AG04450 (cell line): ENCODE measurements at regions not wholly inside any gene's neighbourhood (a gene's known extent, or its start where the extent isn't known, plus 50 kb on each side); places are given as distances from the start of the nearest gene placed in this dataset.
"Not testable (repeated sequence)": the region's sequence is repeated elsewhere in the genome, so short reads cannot be mapped to it uniquely, and the experiment has no call there.

Source experiments
- CTCF ChIA-PET: fragments of 300-600, 350-600 bp; formaldehyde crosslinking; extraction: SDS; loops from one replicate; lab custom pipeline; 2022; ENCODE audit warnings: antibody characterized with exemption, inconsistent platforms; lab: Charles Lee
- POLR2A ChIA-PET: fragments of 350-600 bp; formaldehyde crosslinking; extraction: SDS; loops from one replicate; lab custom pipeline; 2021; ENCODE audit warnings: antibody characterized with exemption, inconsistent platforms; lab: Yijun Ruan, JAX
- DNase-seq: peaks from one replicate; pipeline ENCODE4 v3.0.0-alpha.2; 2011; ENCODE audit warnings: low read depth, low spot score
- H3K27ac ChIP-seq: one replicate; pipeline ENCODE4 v1.5.1; 2012; ENCODE audit warnings: low read depth, low read length, control low read depth
- H3K27me3 ChIP-seq: one replicate; pipeline ENCODE4 v1.6.0; 2012; ENCODE audit warnings: low read length; ENCODE audit not compliant: control insufficient read depth, insufficient read depth
- H3K4me3 ChIP-seq: 2 replicates; pipeline ENCODE4 v1.5.1; 2011; ENCODE audit warnings: mild to moderate bottlenecking, low read depth, low read length, control low read depth
- H3K9me3 ChIP-seq: 2 replicates; pipeline ENCODE4 v1.5.1; 2012; ENCODE audit warnings: low read length; ENCODE audit not compliant: control insufficient read depth, insufficient read depth
- TF ChIP-seq, protein P1 (sequence below): IDR thresholded peaks from 2 replicates; pipeline ENCODE4 v1.5.1; 2011; ENCODE audit warnings: low read depth, low read length, control low read depth, inconsistent platforms

DNA sequence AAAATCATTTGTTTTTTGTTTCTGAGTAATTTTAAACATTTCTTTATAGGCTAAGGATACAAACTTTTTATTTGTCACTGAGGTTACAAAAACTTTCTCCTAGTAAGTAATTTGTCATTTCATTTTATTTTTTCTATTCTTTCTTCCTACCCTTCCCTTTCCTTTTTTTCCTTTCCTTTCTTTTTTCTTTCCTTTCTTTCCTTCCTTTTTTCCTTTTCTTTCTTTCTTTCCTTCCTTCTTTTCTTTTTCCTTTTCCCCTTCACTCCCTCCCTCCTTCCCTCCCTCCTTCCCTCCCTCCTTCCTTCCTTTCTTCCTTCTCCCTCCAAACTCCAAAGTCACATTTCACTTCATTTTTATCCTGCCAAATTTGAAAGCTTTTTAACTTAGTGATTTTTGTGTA is 115.1 kb upstream of the FAN1 start:
- no peak overlapping the region for H3K27ac ChIP-seq
- CTCF ChIA-PET: no interaction called here
- DNase-seq: no peak
- POLR2A ChIA-PET: no interaction called here
- TF ChIP-seq, protein P1, sequence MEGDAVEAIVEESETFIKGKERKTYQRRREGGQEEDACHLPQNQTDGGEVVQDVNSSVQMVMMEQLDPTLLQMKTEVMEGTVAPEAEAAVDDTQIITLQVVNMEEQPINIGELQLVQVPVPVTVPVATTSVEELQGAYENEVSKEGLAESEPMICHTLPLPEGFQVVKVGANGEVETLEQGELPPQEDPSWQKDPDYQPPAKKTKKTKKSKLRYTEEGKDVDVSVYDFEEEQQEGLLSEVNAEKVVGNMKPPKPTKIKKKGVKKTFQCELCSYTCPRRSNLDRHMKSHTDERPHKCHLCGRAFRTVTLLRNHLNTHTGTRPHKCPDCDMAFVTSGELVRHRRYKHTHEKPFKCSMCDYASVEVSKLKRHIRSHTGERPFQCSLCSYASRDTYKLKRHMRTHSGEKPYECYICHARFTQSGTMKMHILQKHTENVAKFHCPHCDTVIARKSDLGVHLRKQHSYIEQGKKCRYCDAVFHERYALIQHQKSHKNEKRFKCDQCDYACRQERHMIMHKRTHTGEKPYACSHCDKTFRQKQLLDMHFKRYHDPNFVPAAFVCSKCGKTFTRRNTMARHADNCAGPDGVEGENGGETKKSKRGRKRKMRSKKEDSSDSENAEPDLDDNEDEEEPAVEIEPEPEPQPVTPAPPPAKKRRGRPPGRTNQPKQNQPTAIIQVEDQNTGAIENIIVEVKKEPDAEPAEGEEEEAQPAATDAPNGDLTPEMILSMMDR: no peak
- H3K27me3 ChIP-seq: peaks cover 2% of the 10 kb centered on the region
- no peaks in the 10 kb centered on the region; the same call in 1 of the 2 replicates for H3K9me3 ChIP-seq
- H3K4me3 ChIP-seq: no peak overlapping the region

DNA sequence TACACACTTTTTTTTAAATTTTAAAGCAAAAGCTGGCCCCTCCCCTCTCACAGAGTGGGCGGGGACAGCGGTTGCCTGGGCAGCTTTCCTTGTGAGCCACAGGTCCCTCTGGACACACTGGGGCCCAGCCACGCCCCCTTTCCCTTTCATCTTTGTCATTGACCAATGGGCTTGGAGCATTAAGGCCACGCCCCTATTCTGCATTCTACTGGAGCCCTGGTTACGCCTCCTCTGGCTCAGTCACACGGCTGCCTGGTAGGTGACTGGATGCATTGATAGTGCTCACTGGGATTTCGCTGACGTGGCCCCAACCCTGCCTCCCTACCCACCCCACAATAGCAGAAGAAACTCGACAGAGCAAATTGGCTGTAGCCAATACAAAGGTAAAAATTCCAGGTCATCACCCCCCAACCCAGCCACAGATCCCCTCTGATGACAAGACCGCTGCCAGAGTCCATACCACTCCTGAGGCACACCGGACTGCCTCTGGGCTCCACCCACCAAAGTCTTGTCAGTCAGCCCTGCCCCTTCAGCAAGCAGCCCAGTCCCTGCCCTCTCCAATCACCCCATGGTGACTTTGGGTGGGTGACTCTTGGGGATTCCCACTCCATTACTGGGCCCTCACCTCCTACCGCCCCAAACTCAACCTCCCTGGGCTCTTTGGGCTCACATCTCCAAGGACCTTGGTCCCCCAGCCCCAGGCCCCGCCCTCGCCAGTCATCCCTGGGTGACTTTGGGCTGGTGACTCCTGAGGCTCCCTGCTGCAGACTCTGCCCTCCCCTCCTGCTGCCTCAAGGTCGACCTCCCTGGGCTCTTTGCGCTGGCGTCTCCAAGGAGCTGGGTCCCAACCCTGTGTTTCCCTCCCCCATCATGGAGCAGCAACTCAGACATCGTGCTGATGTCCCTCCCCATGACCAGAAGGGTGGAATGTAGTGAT is 112.2 kb upstream of the FAN1 start:
- POLR2A ChIA-PET: no interaction called here
- CTCF ChIA-PET: no interaction called here

DNA sequence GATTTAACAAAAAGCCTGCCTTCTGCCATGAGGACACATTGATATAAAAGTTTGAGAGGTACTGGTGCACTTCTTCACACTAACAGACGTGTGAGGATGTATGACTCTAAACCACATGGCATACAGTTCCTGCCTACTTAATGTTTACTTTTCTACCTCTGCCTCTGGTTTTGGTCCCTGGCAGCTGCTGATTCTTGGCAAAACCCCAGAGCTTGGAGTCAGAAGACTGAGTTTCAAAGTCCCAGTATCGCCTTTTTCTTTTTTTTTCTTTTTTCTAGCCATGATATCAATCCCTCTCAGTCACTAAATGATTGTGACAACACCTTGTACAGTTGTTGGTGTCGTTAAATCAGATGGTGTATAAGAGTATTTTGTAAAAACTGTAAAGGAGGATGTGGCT is 110.9 kb upstream of the FAN1 start:
- DNase-seq, H3K27ac ChIP-seq, H3K27me3 ChIP-seq, H3K4me3 ChIP-seq, POLR2A ChIA-PET, H3K9me3 ChIP-seq, CTCF ChIA-PET: not testable (repeated sequence)

More for the DNA sequence above, 112.2 kb upstream of the FAN1 start:
- H3K9me3 ChIP-seq: no peaks in the 10 kb centered on the region; the same call in 1 of the 2 replicates
- DNase-seq: no peak
- TF ChIP-seq, protein P1: no peak
- no peak overlapping the region for H3K4me3 ChIP-seq
- no peak overlapping the region for H3K27ac ChIP-seq
- peaks cover 2% of the 10 kb centered on the region for H3K27me3 ChIP-seq

DNA sequence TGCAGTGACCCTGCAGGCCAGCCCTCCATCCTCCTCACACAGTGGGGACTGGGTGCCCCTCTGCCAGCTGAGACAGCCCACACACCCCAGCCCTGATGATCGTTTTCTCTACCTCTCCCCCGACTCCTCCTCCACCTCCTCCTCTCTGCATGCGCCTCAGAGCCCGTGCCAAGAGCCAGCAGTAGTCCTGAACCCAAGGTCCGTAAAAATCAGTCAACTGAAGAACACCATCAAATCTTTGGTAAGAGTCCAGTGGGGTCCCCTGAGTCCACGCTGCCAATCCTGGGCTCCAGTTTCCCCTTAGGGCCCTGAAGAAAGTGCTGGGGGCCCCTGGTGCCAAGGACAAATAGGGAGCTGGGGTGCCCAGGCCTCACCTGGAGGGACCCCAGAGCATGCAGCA is 109.3 kb upstream of the FAN1 start:
- ChIA-PET CTCF (no interaction called here), POLR2A (no interaction called here)
- Histone ChIP-seq H3K9me3 (no peaks in the 10 kb centered on the region; the same call in 1 of the 2 replicates), H3K4me3 (no peak overlapping the region), H3K27me3 (peaks cover 4% of the 10 kb centered on the region), H3K27ac (no peak overlapping the region)
- DNase-seq: no peak
- TF ChIP-seq, protein P1: no peak

DNA sequence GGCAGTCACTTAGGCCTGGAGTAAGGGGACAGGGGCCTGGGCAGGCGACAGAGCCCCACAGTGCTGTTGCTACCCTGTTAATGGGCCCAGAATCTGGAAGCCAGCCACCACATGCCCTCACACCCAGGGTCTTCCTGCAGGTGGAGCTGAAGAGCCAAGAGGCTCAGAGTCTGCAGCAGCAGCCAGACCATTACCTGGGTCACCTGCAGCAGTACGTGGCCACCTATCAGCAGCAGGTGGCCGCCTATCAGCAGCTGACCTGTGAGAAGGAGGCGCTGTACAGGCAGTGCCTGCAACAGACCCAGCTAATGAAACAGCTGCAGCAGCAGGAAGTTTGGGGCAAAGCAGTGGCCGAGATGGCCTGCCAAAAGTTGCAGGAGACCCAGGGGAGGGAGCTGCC is 104.2 kb upstream of the FAN1 start:
- CTCF ChIA-PET, POLR2A ChIA-PET: not testable (repeated sequence)

DNA sequence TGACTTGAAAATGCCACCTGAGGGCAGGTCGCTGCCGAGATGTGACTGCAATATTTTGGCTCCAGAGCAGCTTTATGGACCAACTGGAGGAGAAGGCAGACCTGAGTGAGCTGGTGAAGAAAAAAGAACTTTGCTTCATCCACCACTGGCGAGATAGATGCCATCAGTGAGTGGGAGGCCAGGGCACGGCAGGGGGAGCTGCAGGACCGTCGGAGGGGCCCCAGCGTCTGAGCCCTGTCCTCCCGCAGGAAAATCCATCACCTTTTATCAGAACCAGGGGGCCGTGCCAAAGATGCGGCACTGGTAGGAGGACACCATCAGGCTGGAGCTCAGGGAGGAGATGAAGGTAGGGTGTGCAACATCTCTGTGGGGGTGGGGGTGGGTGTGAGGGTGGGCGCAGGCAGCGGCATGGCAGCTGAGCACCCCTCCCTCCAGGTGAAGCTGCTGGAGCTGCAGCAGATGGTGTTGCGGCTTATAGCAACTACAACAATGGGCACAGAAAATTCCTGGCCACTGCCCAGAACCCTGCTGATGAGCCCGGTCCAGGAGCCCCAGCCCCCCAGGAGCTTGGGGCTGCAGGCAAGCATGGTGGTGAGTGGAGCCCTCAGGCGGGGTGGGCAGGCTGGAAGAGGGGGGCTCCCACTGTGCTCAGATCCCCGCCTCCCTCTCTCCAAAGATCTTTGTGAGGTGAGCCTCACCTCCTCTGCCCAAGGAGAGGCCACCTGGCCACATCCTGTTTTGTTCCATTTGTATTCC is 102.4 kb upstream of the FAN1 start:
- CTCF ChIA-PET: interaction anchor here (0.6 to 1.5 kb wide), 4 partner anchors 63 to 724 kb away, joined by 3 to 7 read pairs (median 3); no protein-coding TSS in a partner anchor
- H3K27me3 ChIP-seq, POLR2A ChIA-PET, H3K9me3 ChIP-seq, H3K27ac ChIP-seq, DNase-seq, H3K4me3 ChIP-seq: not testable (repeated sequence)

More for the DNA sequence above, 104.2 kb upstream of the FAN1 start:
- H3K4me3 ChIP-seq, H3K27ac ChIP-seq, H3K27me3 ChIP-seq, DNase-seq, H3K9me3 ChIP-seq: not testable (repeated sequence)

DNA sequence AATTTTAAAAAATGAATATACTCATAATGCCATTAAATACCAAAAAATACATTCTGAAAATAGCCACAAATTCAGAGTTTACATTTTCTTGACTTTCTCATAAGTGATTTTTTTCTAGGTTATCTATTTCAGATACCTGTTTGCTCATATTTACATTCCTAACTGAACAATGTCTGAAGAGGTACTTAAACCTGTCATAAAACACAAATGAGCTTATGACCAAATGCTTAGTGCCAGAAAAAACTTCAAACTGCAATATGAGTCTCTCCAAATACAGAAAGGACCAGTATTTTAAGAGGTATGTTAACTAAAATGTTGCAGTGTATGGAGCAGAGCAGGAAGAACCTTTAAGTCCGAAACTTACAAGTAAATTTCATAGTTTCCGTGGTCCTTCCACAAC is 101.7 kb upstream of the FAN1 start:
- CTCF ChIA-PET: interaction anchor here (0.5 to 1.5 kb wide), 5 partner anchors 63 to 330 kb away, joined by 3 to 7 read pairs (median 3); no protein-coding TSS in a partner anchor

DNA sequence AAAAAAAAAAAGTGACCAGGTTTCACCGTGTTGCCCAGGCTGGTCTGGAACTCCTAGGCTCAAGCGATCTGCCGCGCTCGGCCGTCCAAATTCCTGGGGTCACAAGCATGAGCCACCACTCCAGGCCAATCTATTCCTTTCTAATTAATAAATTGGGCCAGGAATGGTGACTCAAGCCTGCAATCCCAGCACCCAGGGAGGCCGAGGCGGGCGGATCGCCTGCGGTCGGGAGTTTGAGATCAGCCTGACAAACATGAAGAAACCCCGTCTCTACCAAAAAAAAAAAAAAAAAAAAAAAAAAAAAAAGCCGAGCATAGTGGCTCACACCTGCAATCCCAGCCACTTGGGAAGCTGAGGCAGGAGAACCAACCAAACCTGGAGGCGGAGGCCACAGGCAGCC is 100.0 kb upstream of the FAN1 start:
- H3K4me3 ChIP-seq, CTCF ChIA-PET, H3K27ac ChIP-seq, DNase-seq, POLR2A ChIA-PET, H3K27me3 ChIP-seq, H3K9me3 ChIP-seq: not testable (repeated sequence)

More for the DNA sequence above, 101.7 kb upstream of the FAN1 start:
- H3K9me3 ChIP-seq, H3K27me3 ChIP-seq, H3K4me3 ChIP-seq, DNase-seq, POLR2A ChIA-PET, H3K27ac ChIP-seq: not testable (repeated sequence)
